ENCODE measurements at regions not wholly inside any gene's neighbourhood (a gene's known extent, or its start where the extent isn't known, plus 50 kb on each side); places are given as distances from the start of the nearest gene placed in this dataset.

GRCh38 chr18:45139478-45139877 is 458.8 kb downstream of the SETBP1 start:
- TF ChIP-seq CTCF (IDR thresholded peaks at IDR 0.05) = no peak
- TF ChIP-seq EZH2phosphoT487 (IDR thresholded peaks at IDR 0.05) = no peak
